ENCODE measurements at regions not wholly inside any gene's neighbourhood (a gene's known extent, or its start where the extent isn't known, plus 50 kb on each side); places are given as distances from the start of the nearest gene placed in this dataset.
"Not testable (repeated sequence)": the region's sequence is repeated elsewhere in the genome, so short reads cannot be mapped to it uniquely, and the experiment has no call there.

DNA sequence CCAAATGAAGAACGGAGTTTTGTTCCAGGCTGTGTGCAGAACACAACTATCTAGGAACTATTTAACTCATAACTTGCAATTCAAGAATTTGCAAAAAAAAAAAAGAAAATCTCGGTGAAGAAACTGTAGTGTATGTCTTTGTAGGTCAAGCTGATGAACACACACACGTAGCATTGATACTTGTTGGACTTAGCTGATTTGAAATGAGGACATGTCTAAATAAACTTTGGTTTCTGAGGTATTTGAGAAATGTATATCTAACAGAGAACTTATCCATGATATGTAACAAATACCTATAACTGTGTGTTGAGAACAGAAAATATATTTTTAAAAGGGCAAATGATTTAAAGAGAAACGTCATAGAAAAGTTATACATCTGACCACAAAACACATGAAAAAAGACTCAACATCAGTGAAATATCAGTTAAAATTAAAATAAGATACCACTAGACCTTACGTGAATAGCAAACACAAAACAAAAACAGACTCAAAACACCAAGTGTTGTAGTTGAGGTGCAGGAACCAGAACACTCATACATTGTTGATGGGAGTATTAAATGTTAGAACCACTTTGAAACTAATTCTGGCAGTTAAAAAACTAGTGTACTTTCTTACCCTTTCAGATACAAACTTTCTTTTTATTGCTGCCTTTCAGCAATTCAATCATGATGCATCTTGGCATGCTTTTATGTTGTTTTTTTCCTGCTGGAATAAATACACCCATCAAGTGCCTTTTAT is 1535.8 kb upstream of the PCDH10 start:
- no peak for DNase-seq (ENCODE audit: low read depth, low spot score)

- DNase-seq (ENCODE audit: low read depth, low spot score), result no peak
Observed at GRCh38 chr4:131613824-131614216, 1535.3 kb upstream of the PCDH10 start.

GRCh38 chr4:131632877-131633276 is 1516.2 kb upstream of the PCDH10 start:
- no peak for DNase-seq (ENCODE audit: low read depth, low spot score)

- no peak for DNase-seq (ENCODE audit: low read depth, low spot score)
Observed at GRCh38 chr4:131635191-131635590, 1513.9 kb upstream of the PCDH10 start.

DNA sequence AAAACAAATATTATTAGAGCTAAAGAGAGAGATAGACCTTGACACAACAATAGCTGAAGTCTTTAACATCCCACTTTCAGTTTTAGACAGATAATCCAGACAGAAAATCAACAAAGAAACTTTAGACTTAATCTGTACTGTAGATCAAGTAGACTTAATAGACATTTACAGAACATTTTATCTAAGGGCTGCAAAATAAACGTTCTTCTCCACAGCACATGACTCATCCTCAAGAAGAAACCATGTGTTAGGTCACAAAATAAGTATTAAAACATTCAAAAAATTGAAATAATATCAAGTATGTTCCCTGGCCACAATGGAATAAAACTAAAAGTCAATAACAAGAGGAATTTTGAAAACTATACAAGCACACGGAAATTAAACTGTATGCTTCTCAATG is 1510.3 kb upstream of the PCDH10 start:
- no peak for DNase-seq (ENCODE audit: low read depth, low spot score)

- DNase-seq (ENCODE audit: low read depth, low spot score), result no peak
Observed at GRCh38 chr4:131644619-131645018, 1504.5 kb upstream of the PCDH10 start.

- no peak for DNase-seq (ENCODE audit: low read depth, low spot score)
Observed at GRCh38 chr4:131649227-131649626, 1499.9 kb upstream of the PCDH10 start.

- no peak for DNase-seq (ENCODE audit: low read depth, low spot score)
Observed at GRCh38 chr4:131650951-131651350, 1498.1 kb upstream of the PCDH10 start.

GRCh38 chr4:131683314-131683713 is 1465.8 kb upstream of the PCDH10 start:
- not testable (repeated sequence) for DNase-seq (ENCODE audit: low read depth, low spot score)

DNA sequence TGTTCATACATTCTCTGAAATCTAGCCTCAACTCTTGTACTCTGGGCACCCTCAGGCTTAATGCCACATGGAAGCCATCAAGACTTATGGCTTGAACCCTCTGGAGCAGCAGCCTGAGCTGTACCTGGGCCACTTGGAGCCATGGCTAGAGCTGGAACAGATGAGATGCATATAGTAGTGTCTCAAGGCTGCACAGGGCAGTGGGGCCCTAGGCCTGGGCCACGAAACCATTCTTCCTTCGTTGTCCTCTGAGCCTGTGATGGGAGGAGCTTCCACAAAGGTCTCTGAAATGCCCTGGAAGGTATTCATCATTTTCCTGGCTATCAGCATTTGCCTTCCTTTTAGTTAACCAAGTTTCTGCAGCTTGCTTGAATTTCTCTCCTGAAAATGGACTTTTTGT is 1427.2 kb upstream of the PCDH10 start:
- no peak for DNase-seq (ENCODE audit: low read depth, low spot score)

DNA sequence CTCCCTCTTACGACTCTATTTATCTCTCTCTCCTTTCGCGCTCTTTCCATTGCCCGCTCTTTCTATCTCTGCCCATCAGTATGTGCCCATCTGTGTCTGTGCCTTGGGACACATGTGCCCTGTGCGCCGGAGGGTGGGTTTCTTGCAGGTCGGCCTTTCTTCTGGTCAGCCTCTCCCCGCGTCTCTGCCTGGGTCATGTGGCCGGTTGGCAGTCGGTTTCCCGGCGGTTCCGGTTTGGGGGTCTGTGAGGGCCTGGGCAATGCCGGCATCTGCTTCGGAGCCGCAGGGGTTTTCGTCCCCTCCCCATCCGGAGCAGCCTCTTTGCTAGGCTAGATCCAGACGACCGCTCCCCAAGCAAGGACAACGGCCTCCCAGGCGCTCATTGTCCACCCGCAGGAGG is 1426.0 kb upstream of the PCDH10 start:
- not testable (repeated sequence) for DNase-seq (ENCODE audit: low read depth, low spot score)

GRCh38 chr4:131724847-131725246 is 1424.2 kb upstream of the PCDH10 start:
- not testable (repeated sequence) for DNase-seq (ENCODE audit: low read depth, low spot score)

GRCh38 chr4:131725521-131725920 is 1423.6 kb upstream of the PCDH10 start:
- DNase-seq (ENCODE audit: low read depth, low spot score), result not testable (repeated sequence)

GRCh38 chr4:131726940-131727339 is 1422.2 kb upstream of the PCDH10 start:
- DNase-seq (ENCODE audit: low read depth, low spot score), result not testable (repeated sequence)

- not testable (repeated sequence) for DNase-seq (ENCODE audit: low read depth, low spot score)
Observed at GRCh38 chr4:131727418-131727817, 1421.7 kb upstream of the PCDH10 start.

GRCh38 chr4:131729205-131729604 is 1419.9 kb upstream of the PCDH10 start:
- DNase-seq (ENCODE audit: low read depth, low spot score), result not testable (repeated sequence)

DNA sequence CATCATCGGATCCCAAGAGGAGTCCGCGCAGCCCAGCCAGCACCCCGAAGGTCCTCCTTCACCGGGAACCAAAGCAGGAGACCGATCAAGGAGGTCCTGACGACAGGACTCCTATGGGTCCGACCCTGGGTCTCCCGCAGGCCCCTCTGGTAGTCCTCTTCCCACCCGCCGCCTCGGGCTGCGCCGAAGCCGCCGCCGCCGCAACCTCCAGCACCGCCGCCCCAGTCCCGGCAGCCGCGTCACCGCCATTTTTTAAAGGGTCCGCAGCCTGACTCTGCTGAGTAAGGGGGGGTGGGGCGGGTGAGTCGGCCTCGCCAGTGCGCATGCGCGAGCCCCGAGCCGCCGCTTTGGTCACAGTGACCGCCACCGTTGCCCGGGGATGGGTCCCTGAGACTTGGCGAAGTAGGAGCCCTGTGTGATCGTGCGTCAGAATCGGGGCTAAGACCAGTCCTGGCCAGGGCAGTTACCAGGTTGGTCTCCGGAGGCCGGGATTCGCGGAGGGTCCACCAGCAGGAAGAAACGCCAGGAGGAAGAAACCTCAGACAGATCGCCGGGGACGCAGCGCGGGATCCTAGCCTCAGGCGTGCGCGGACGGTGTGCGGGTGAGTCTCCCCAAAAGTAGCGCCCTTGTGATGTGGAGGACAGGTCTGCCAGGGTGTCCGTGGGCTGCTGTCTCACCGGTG is 1419.2 kb upstream of the PCDH10 start:
- DNase-seq (ENCODE audit: low read depth, low spot score), result not testable (repeated sequence)

DNA sequence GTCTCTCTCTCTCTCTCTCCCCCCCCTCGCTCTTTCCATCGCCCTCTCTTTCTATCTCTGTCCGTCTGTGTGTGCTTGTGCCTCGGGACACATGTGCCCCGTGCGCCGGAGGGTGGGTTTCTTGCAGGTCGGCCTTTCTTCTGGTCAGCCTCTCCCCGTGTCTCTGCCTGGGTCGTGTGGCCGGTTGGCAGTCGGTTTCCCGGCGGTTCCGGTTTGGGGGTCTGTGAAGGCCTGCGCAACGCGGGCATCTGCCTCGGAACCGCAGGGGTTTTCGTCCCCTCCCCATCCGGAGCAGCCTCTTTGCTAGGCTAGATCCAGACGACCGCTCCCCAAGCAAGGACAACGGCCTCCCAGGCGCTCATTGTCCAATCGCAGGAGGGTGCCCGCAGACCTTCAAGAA is 1418.5 kb upstream of the PCDH10 start:
- not testable (repeated sequence) for DNase-seq (ENCODE audit: low read depth, low spot score)

GRCh38 chr4:131732034-131732630 is 1417.0 kb upstream of the PCDH10 start:
- DNase-seq (ENCODE audit: low read depth, low spot score), result not testable (repeated sequence)

DNA sequence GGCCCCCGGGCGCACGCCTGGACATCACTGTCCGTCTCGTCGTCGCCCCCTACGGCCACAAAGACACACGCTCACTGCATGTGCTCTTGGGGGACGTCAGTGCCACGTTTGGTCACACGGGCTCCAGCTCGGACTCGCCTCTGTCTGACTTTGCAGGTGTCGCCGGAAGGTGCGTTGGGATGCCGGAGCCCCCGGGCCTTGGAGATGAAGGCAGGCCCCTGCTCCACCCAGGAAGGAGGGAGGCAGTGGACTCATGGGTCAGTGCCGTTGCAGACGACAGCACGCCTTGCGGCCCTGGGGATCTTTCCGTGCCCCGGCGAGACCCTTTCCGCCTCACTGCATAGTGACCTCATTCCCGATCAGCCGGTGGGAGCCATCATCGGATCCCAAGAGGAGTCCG is 1414.8 kb upstream of the PCDH10 start:
- not testable (repeated sequence) for DNase-seq (ENCODE audit: low read depth, low spot score)

GRCh38 chr4:131734851-131735385 is 1414.2 kb upstream of the PCDH10 start:
- DNase-seq (ENCODE audit: low read depth, low spot score), result peak; percentile 13

GRCh38 chr4:131738991-131739390 is 1410.1 kb upstream of the PCDH10 start:
- not testable (repeated sequence) for DNase-seq (ENCODE audit: low read depth, low spot score)
